WTC11 (cell line): ENCODE measurements at regions not wholly inside any gene's neighbourhood (a gene's known extent, or its start where the extent isn't known, plus 50 kb on each side); places are given as distances from the start of the nearest gene placed in this dataset.

Source experiments
- ATAC-seq: fragments of 200-7000 bp; cut with Tn5 transposase; 2 replicates; pipeline ENCODE4 v1.10.0; 2021; ENCODE audit warnings: mild to moderate bottlenecking, moderate library complexity
- CTCF ChIA-PET: fragments of 300-600 bp; sonication (Branson Sonifier 250); formaldehyde crosslinking; loops from one replicate; lab custom pipeline; 2021; ENCODE audit warnings: antibody characterized with exemption; lab: Charles Lee
- POLR2A ChIA-PET: fragments of 350-600 bp; sonication (Branson Sonifier 250); formaldehyde crosslinking; loops from one replicate; lab custom pipeline; 2021; ENCODE audit warnings: antibody characterized with exemption; lab: Charles Lee
- DNase-seq: peaks from one replicate; pipeline ENCODE4 v3.0.0; 2021; ENCODE audit warnings: low spot score
- H3K27ac Mint-ChIP-seq: 2 replicates; pipeline ENCODE4 v1.8.0; 2021; ENCODE audit warnings: mixed read lengths
- H3K27me3 Mint-ChIP-seq: 2 replicates; pipeline ENCODE4 v1.8.0; 2021; ENCODE audit warnings: low read depth, mild to moderate bottlenecking, moderate library complexity, mixed read lengths
- H3K36me3 Mint-ChIP-seq: 2 replicates; pipeline ENCODE4 v1.8.0; 2021; ENCODE audit warnings: mixed read lengths
- H3K4me1 Mint-ChIP-seq: 2 replicates; pipeline ENCODE4 v1.8.0; 2022; ENCODE audit warnings: mixed read lengths
- H3K4me3 Mint-ChIP-seq: 2 replicates; pipeline ENCODE4 v1.8.0; 2021; ENCODE audit warnings: mild to moderate bottlenecking, moderate library complexity, mixed read lengths
- H3K9me3 Mint-ChIP-seq: 2 replicates; pipeline ENCODE4 v1.8.0; 2021; ENCODE audit warnings: mixed read lengths
- ATF2 ChIP-seq: sonication (generic); formaldehyde crosslinking; IDR thresholded peaks from 2 replicates; pipeline ENCODE4 v1.8.1; 2022; ENCODE audit warnings: low read depth, missing genetic modification reagents, borderline replicate concordance
- ATF3 ChIP-seq: sonication (generic); formaldehyde crosslinking; conservative IDR thresholded peaks from 2 replicates; pipeline ENCODE4 v1.8.1; 2022; ENCODE audit warnings: mild to moderate bottlenecking, missing genetic modification reagents
- CTCF ChIP-seq: fragments of 200-600 bp; IDR thresholded peaks from 2 replicates; pipeline ENCODE4 v1.8.0; 2022; ENCODE audit warnings: antibody characterized with exemption
- EMX1 ChIP-seq: fragments of 250-450 bp; sonication (Bioruptor Pico); IDR thresholded peaks from 2 replicates; pipeline ENCODE4 v1.8.0; 2021; ENCODE audit warnings: mild to moderate bottlenecking
- ETV6 ChIP-seq: sonication (generic); formaldehyde crosslinking; IDR thresholded peaks from 2 replicates; pipeline ENCODE4 v1.8.1; 2022; ENCODE audit warnings: mild to moderate bottlenecking, missing genetic modification reagents
- GABPB1 ChIP-seq: sonication (generic); formaldehyde crosslinking; IDR thresholded peaks from 2 replicates; pipeline ENCODE4 v1.8.1; 2023; ENCODE audit warnings: mild to moderate bottlenecking, missing genetic modification reagents
- MYBL2 ChIP-seq: sonication (generic); formaldehyde crosslinking; IDR thresholded peaks from 2 replicates; pipeline ENCODE4 v1.8.1; 2023; ENCODE audit warnings: mild to moderate bottlenecking, moderate library complexity, missing genetic modification reagents
- OVOL2 ChIP-seq: fragments of 250-450 bp; sonication (Bioruptor Pico); IDR thresholded peaks from 2 replicates; pipeline ENCODE4 v1.9.0; 2021; ENCODE audit warnings: mild to moderate bottlenecking, borderline replicate concordance
- TP53 ChIP-seq: sonication (generic); formaldehyde crosslinking; IDR thresholded peaks from 2 replicates; pipeline ENCODE4 v1.8.1; 2023; ENCODE audit warnings: mild to moderate bottlenecking, missing genetic modification reagents
- ZNF232 ChIP-seq: sonication (generic); formaldehyde crosslinking; IDR thresholded peaks from 2 replicates; pipeline ENCODE4 v1.8.0; 2022; ENCODE audit warnings: mild to moderate bottlenecking, missing genetic modification reagents
- ZNF263 ChIP-seq: sonication (generic); formaldehyde crosslinking; IDR thresholded peaks from 2 replicates; pipeline ENCODE4 v1.8.1; 2022; ENCODE audit warnings: low read depth, mild to moderate bottlenecking, moderate library complexity, missing genetic modification reagents
- ZNF281 ChIP-seq: sonication (generic); formaldehyde crosslinking; IDR thresholded peaks from 2 replicates; pipeline ENCODE4 v1.8.0; 2023; ENCODE audit warnings: mild to moderate bottlenecking, missing genetic modification reagents
- ZNF512 ChIP-seq: sonication (generic); formaldehyde crosslinking; IDR thresholded peaks from 2 replicates; pipeline ENCODE4 v1.8.1; 2022; ENCODE audit warnings: missing genetic modification reagents, borderline replicate concordance
- ZSCAN18 ChIP-seq: fragments of 250-450 bp; sonication (Bioruptor Pico); IDR thresholded peaks from 2 replicates; pipeline ENCODE4 v2.1.2; 2022; ENCODE audit warnings: mild to moderate bottlenecking, moderate library complexity

- H3K36me3 Mint-ChIP-seq, result no peaks in the 10 kb centered on the region
- H3K9me3 Mint-ChIP-seq, result no peaks in the 10 kb centered on the region
- H3K27me3 Mint-ChIP-seq, result no peaks in the 10 kb centered on the region
- DNase-seq, result no peak
- H3K4me1 Mint-ChIP-seq, result no peaks in the 10 kb centered on the region
- CTCF ChIA-PET, result interaction anchor here (0.7 kb wide), 1 partner anchor 1146 kb away, joined by 4 read pairs; no protein-coding TSS in a partner anchor
- no peak overlapping the region for H3K27ac Mint-ChIP-seq
- POLR2A ChIA-PET, result interaction anchor here (0.5 kb wide), 1 partner anchor 13 kb away, joined by 3 read pairs; no protein-coding TSS in a partner anchor
- no peak overlapping the region for H3K4me3 Mint-ChIP-seq
- ATAC-seq, result no peak
- TF ChIP-seq ZNF263 (CRISPR knock-in tag), result no peak
Observed at GRCh38 chr12:90855534-90855933, 99.4 kb downstream of the CCER1 start.

- TF ChIP-seq CTCF (peak; percentile 43; the same call in 1 of the 2 replicates), ATF2 (CRISPR knock-in tag) (no peak)
- ChIA-PET CTCF (interaction anchor here (0.5 to 1.3 kb wide), 4 partner anchors 9 to 74 kb away, joined by 3 to 4 read pairs (median 3); no protein-coding TSS in a partner anchor), POLR2A (no interaction called here)
- ATAC-seq (peak; percentile 59), DNase-seq (no peak)
- H3K27ac Mint-ChIP-seq, result no peak overlapping the region
- no peak overlapping the region for H3K4me3 Mint-ChIP-seq
- no peaks in the 10 kb centered on the region for H3K9me3 Mint-ChIP-seq
- no peaks in the 10 kb centered on the region for H3K36me3 Mint-ChIP-seq
- H3K27me3 Mint-ChIP-seq, result no peaks in the 10 kb centered on the region
- H3K4me1 Mint-ChIP-seq, result no peaks in the 10 kb centered on the region
Observed at GRCh38 chr12:90854136-90854689, 100.8 kb downstream of the CCER1 start.

- Mint-ChIP-seq H3K4me1 (no peaks in the 10 kb centered on the region), H3K4me3 (no peak overlapping the region), H3K9me3 (peaks cover 3% of the 10 kb centered on the region; the same call in 1 of the 2 replicates), H3K36me3 (no peaks in the 10 kb centered on the region), H3K27me3 (no peaks in the 10 kb centered on the region), H3K27ac (no peak overlapping the region)
- ChIA-PET POLR2A (no interaction called here), CTCF (no interaction called here)
- ATAC-seq (no peak), DNase-seq (no peak)
- TF ChIP-seq ZNF281 (CRISPR knock-in tag) (no peak), GABPB1 (CRISPR knock-in tag) (peak; percentile 41; the same call in 1 of the 2 replicates)
Observed at GRCh38 chr12:90851800-90852718, 102.9 kb downstream of the CCER1 start.

GRCh38 chr12:90842477-90842876 is 112.5 kb downstream of the CCER1 start:
- Mint-ChIP-seq H3K27me3 (no peaks in the 10 kb centered on the region), H3K27ac (peak overlapping the region; percentile 61; the same call in 1 of the 2 replicates), H3K4me1 (peaks cover 18% of the 10 kb centered on the region), H3K4me3 (no peak overlapping the region), H3K36me3 (no peaks in the 10 kb centered on the region), H3K9me3 (peaks cover 3% of the 10 kb centered on the region; the same call in 1 of the 2 replicates)
- ChIA-PET POLR2A (interaction anchor here (0.6 to 0.7 kb wide), 2 partner anchors 13 to 72 kb away, joined by 3 read pairs; no protein-coding TSS in a partner anchor), CTCF (interaction anchor here (1.0 kb wide), 3 partner anchors 12 to 740 kb away, joined by 3 to 4 read pairs (median 3); no protein-coding TSS in a partner anchor)
- ATAC-seq, result peak; percentile 87
- DNase-seq, result no peak
- TF ChIP-seq TP53 (CRISPR knock-in tag), result no peak
- TF ChIP-seq MYBL2 (CRISPR knock-in tag), result no peak
- no peak for TF ChIP-seq OVOL2 (CRISPR knock-in tag)
- TF ChIP-seq ETV6 (CRISPR knock-in tag), result no peak
- no peak for TF ChIP-seq ATF3 (CRISPR knock-in tag)
- TF ChIP-seq ZSCAN18 (CRISPR knock-in tag), result no peak
- TF ChIP-seq ZNF263 (CRISPR knock-in tag), result no peak
- no peak for TF ChIP-seq ZNF512
- TF ChIP-seq ZNF232 (CRISPR knock-in tag), result no peak
- TF ChIP-seq EMX1 (CRISPR knock-in tag), result no peak
